GM12865 (cell line): ENCODE measurements at regions not wholly inside any gene's neighbourhood (a gene's known extent, or its start where the extent isn't known, plus 50 kb on each side); places are given as distances from the start of the nearest gene placed in this dataset.

ENCODE experiments used
- DNase-seq: peaks from one replicate; pipeline ENCODE4 v3.0.0; 2010; ENCODE audit warnings: low read depth
- H3K4me3 ChIP-seq: 2 replicates; pipeline ENCODE4 v1.5.1; 2011; ENCODE audit warnings: mild to moderate bottlenecking, low read depth, low read length, control low read depth
- CTCF ChIP-seq: IDR thresholded peaks from 2 replicates; pipeline ENCODE4 v1.5.1; 2011; ENCODE audit warnings: low read length, control low read depth, low read depth, inconsistent platforms; ENCODE audit not compliant: insufficient read depth; ENCODE audit errors: missing control alignments

- no peak overlapping the region for H3K4me3 ChIP-seq
- no peak for DNase-seq
- TF ChIP-seq CTCF, result no peak
These were observed 740.9 kb downstream of the DTWD2 start for GRCh38 chr5:118247458-118247857.

GRCh38 chr5:118243613-118244012, 744.7 kb downstream of the DTWD2 start:
- H3K4me3 ChIP-seq, result no peak overlapping the region
- TF ChIP-seq CTCF, result no peak
- DNase-seq, result no peak

GRCh38 chr5:118243068-118243467, 745.3 kb downstream of the DTWD2 start:
- H3K4me3 ChIP-seq, result no peak overlapping the region
- no peak for TF ChIP-seq CTCF
- DNase-seq, result no peak

- peak; percentile 26 for DNase-seq
- H3K4me3 ChIP-seq, result no peak overlapping the region
- no peak for TF ChIP-seq CTCF
These were observed 752.1 kb downstream of the DTWD2 start for GRCh38 chr5:118236108-118236849.

GRCh38 chr5:118233606-118234005, 754.7 kb downstream of the DTWD2 start:
- no peak for DNase-seq
- no peak overlapping the region for H3K4me3 ChIP-seq
- TF ChIP-seq CTCF, result no peak

GRCh38 chr5:118228489-118228888, 759.9 kb downstream of the DTWD2 start:
- DNase-seq, result no peak
- no peak overlapping the region for H3K4me3 ChIP-seq
- no peak for TF ChIP-seq CTCF

GRCh38 chr5:118224546-118224945, 763.8 kb downstream of the DTWD2 start:
- no peak for TF ChIP-seq CTCF
- DNase-seq, result no peak
- H3K4me3 ChIP-seq, result no peak overlapping the region
